ENCODE measurements at regions not wholly inside any gene's neighbourhood (a gene's known extent, or its start where the extent isn't known, plus 50 kb on each side); places are given as distances from the start of the nearest gene placed in this dataset.

DNA sequence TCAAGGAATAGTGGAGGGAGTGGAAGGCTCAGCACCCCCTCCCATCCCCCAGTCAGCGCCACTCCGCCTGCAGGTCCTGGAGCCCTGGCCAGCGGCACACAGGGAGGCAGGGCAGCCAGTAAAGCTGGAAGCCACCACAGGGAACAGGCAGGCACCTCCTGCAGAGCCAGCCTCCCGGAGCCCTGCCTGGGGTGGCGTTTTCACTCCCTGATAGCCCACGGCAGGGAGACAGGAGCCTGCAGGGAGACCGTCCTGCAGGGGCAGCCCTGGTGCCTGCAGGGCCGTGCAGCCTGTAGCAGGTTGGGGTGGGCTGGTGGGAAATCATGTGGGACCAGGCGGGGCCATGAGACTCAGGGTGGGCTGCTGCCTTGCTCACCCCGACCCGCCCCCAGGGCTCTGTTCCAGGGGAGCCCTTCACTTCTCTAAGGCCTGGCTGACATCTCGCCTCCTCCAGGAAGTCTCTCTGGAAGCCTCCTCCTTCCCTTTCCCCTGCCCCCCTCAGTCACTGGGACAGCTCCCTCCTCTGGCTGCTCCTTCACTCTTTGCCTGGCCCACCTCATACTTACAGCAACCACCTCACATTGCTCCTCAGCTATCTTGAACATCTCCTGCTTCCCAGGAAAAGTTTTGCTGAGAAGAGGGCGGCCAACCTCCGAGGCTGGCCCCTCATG, 221.0 kb downstream of the GLI2 start:
- no peak for DNase-seq

DNA sequence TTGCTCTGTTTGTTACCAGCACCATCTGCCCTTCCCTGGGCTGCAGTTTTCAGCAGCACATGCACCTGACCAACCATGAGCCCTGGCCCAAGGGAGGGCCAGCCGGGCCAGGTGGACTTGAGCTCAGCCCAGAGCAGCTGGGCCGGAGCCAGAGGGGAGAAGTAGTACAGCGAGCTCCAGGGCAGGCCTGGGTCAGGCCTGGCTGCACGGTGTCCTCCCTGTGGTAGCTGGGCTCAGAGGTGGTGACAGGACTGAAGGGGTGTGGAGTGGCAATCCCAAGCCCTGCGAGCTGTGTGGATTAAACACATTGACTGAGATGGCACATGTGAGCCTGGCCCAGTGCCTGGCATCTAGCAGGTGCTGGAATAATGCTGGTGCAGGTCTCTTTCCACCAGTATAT, 222.2 kb downstream of the GLI2 start:
- DNase-seq, result no peak

DNA sequence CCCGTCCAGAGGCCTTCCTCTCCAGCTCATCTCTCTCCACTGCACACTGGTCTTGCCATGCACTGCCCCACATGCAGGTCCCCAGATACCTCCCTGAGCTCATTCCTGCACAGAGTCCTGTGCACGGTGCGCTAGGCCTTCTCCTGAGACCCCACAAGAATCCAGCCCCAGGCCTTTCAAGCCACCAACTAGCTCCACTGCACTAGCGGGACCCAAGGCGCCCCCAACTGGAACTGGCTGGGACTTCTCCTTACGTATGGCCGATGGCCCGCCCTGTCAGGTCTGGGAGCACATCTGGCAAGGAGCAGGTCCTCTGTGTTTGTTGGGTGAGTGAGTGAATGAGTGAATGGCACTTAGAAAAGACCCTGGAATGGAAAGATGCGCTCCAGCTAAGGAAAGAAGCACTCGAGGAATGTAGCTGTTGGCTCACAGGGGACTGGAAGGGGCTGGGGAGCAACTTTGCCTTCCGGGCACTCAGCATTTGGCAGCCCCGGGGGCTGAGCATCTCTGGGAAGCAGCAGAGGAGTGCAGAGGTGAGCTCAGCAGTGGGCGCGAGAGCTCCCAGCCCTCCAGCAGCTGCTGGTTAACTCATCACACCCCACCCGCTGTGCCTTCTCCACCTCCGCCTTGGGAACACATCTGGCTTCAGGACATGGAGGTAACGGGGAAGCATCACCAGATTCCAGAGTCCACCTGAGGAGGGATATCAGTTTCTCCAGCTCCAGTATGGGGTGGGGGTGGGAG, 223.1 kb downstream of the GLI2 start:
- no peak for DNase-seq

DNA sequence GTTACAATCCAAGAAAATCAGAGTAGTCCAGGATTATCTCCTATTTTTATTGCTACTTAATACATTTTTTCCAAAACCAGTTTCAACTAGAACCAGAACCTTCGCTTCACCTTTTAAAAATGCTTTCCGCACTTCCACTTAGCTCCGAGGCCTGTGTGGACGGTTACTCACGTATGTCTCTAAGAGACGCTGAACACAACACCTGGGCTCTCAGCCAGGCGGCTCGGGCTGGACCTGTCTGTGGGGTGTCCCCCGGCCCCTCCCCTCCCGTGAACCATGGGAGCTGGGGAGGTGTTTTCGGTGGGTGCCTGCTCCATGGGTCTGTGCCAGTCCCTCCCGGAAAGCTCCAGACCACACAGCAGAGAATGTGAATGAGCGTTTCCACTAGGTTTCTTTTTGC, 223.8 kb downstream of the GLI2 start:
- no peak for DNase-seq

DNA sequence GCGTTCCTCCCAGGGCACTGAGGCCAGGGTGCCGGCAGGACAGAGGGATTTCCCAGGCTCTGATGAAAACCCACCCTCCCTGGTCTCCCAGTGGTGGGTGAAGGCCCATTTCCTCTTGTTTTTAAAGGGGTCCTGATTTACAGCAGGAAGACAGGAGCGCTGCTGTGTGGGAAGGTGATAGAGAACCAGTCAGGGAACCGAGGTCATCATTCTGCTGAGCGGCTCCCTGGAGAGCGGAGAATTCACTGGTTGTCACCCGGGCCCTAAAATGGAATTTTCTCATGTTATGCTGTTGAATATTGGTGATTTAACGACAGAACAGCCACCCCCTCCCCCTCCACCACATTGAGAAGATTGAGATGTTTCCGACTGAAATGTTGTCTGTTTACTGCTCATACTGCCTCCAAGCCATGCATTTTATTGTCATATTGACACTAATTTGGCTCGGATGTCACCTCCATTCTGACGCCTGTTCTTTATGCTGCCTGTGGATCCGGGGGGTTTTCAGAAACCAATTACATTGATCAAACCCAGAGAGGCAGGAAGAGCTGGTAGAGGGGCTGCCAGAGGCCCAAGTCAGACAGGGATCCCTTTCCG, 225.2 kb downstream of the GLI2 start:
- DNase-seq, result no peak

DNA sequence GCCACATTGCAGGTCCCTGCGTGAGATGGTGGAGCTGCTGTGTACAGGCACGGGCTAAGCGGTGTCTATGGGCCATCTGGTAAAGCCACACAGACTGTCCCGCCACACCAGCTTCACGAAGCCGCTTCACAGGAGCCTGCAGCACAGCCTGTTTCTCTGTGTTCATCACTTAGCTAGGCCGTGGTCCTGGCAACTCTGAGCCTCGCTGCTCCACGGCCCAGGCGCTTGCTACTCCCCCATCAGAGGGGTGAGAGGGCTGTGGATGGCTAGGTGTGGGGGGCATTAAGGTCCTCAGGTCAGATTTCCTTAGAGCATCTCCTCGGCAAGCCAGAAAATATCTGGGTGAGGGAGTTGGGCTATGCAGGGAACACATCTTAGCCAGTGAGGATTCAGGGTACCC, 225.7 kb downstream of the GLI2 start:
- DNase-seq, result no peak

- no peak for DNase-seq
Measured at GRCh38 chr2:120963997-120964705, 228.5 kb downstream of the GLI2 start.

- no peak for DNase-seq
Measured at GRCh38 chr2:120964819-120965218, 229.2 kb downstream of the GLI2 start.

- DNase-seq, result no peak
Measured at GRCh38 chr2:120966510-120967254, 231.0 kb downstream of the GLI2 start.

GRCh38 chr2:120968307-120969015, 232.8 kb downstream of the GLI2 start:
- DNase-seq, result no peak

GRCh38 chr2:120969613-120970355, 234.1 kb downstream of the GLI2 start:
- no peak for DNase-seq

- DNase-seq, result no peak
Measured at GRCh38 chr2:120971866-120972265, 236.2 kb downstream of the GLI2 start.

DNA sequence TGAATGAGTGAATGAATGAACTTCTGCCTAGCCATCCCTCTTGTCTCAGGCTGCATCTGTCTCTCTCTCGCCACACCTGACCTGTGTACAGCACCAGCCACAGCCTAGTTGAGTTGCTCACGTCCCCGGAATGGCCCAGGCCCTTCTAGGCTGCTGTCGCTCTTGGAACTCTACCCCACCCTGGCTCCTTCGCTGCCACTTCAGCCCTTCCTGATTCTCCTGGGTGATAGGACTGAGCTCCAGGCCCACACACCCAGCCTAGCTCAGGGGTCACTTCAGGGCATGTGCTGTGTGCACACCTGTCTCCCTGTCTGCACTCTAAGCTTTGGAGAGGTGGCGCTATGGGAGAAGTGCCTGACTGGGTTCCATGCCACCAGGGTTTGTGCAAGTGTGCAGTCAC, 236.6 kb downstream of the GLI2 start:
- DNase-seq, result no peak

DNA sequence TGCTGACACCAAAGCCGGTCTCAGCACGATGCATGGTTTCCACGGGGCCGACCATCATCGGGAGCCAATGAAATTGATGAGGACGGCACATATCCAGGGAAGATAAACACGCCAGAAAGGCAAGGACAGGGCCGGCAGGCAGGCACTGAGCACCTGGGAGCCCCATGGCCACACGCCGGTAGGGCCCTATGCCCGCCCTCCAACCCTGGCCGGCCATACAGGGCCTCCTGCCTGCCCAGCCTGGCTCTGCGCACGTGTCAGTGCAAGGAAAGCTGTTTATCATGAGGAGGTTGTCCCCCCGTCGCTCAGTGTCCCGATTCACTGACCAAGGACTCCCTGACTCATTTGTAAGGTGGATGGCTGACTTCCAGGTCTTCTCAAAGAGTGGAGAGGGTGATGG, 237.5 kb downstream of the GLI2 start:
- no peak for DNase-seq

GRCh38 chr2:120974950-120975349, 239.3 kb downstream of the GLI2 start:
- no peak for DNase-seq

GRCh38 chr2:120976501-120977307, 241.0 kb downstream of the GLI2 start:
- no peak for DNase-seq

- no peak for DNase-seq
Measured at GRCh38 chr2:120977582-120978358, 242.1 kb downstream of the GLI2 start.

GRCh38 chr2:120978359-120979050, 242.8 kb downstream of the GLI2 start:
- no peak for DNase-seq

- DNase-seq, result no peak
Measured at GRCh38 chr2:120979398-120979797, 243.7 kb downstream of the GLI2 start.
